Activated T-cell treated with anti-CD3 and anti-CD28 coated beads, Interleukin-2, amount 50 U/mL, for 48 hours (primary cell): ENCODE measurements at regions not wholly inside any gene's neighbourhood (a gene's known extent, or its start where the extent isn't known, plus 50 kb on each side); places are given as distances from the start of the nearest gene placed in this dataset.

Experiments
- DNase-seq, 2 experiments: peaks; one replicate each; pipeline ENCODE4 v3.0.0-alpha.2; 2020

DNA sequence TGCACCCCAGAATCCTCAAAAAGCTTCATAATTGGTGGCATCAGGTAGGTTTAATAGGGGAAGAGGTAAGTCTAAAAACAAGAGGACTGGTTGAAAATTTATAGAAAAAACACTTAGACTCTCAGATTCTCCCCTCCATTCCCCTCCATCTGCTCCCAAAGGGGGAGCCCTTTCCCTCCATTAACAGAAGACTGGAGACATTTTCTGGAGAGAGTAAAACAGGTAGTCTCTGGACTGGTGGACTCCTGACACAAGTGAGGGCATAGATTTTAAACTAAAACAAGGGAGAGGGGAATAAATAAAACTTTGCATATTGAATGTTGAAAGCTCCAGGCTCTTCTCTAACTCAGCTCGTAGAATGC lies 54.0 kb upstream of the IPO9 start:
- no peak for DNase-seq

DNA sequence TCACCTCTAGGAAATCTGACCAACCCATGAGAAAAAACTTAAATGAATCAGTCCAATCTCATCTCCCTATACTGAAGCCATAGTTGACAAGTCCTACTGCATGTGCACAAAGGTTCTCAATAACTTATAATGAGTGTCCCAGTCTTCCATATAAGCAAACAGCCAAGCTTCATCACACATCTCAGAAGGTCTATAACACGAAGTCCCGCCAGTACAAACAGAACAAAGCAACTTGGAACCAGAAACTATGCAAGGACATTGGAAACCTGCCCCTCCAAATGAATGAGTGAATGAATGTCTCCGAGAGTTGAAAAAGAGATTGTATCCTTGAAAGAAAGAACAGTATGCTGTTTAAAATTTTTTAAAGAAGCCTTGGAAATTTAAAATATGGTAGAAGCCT lies 53.6 kb upstream of the IPO9 start:
- no peak for DNase-seq

DNA sequence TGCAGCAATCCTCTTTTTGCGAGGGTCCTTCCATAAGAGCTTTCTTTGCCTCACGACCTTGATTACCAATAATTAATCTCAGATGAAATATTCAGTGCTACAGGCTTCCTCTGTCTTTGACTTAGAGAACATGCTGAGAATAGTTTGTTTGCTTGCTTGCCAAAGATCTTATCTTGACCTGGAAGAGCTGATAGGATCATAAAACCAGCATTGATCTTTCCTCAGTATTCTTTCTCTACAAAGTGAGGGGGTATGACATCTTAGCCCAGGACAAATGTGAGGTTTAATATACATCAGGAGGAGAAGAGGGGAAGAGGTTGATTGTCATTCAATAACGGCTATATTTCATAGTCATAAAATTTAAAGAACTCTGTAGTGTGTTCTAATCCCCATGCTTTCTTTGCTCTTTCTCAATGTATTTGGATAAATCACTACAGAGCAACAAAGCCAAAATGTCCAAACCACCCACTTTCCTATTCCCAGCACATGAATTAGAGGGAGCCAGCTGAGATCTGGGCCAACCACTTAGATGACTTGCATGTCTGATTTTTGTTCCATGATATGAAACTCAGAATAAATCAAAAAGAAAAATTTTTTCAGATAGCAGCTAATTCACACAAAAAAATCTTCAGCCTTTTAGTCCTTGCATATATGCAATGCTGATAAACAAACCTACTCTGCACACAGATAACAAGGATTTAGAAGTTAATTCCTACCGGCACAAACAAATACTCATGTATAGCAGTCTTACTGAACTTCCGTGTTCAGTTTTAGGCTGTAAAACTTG lies 50.5 kb upstream of the IPO9 start:
- DNase-seq: no peak
